MCF 10A (cell line): ENCODE measurements at regions not wholly inside any gene's neighbourhood (a gene's known extent, or its start where the extent isn't known, plus 50 kb on each side); places are given as distances from the start of the nearest gene placed in this dataset.

Experiments
- BruUV-seq: library from RNA; stranded (reverse); fragments of 400-500 nt; replicated peaks from 2 replicates; lab custom pipeline; 2021; lab: Mats Ljungman, UMichigan
- CTCF ChIA-PET: fragments of 300-600 bp; sonication (Branson Sonifier 250); formaldehyde crosslinking; extraction: SDS; loops from one replicate; lab custom pipeline; 2021; ENCODE audit warnings: antibody characterized with exemption, inconsistent platforms; lab: Yijun Ruan, JAX
- POLR2A ChIA-PET: fragments of 300-600, 350-650 bp; sonication (Branson Sonifier 250); formaldehyde crosslinking; extraction: SDS; loops from one replicate; lab custom pipeline; 2020; ENCODE audit warnings: antibody characterized with exemption, inconsistent platforms; lab: Yijun Ruan, JAX
- DNase-seq: peaks from one replicate; pipeline ENCODE4 v3.0.0-alpha.2; 2018; ENCODE audit not compliant: unreplicated experiment
- H3K27ac Mint-ChIP-seq: one replicate; pipeline ENCODE4 v1.8.0; 2022; ENCODE audit warnings: mild to moderate bottlenecking, low read depth, mixed read lengths; ENCODE audit not compliant: unreplicated experiment
- H3K27me3 Mint-ChIP-seq: one replicate; pipeline ENCODE4 v1.8.0; 2022; ENCODE audit warnings: mixed read lengths; ENCODE audit not compliant: insufficient read depth, unreplicated experiment
- H3K36me3 Mint-ChIP-seq: one replicate; pipeline ENCODE4 v1.8.0; 2022; ENCODE audit warnings: mild to moderate bottlenecking, moderate library complexity, mixed read lengths; ENCODE audit not compliant: insufficient read depth, unreplicated experiment
- H3K4me1 Mint-ChIP-seq: one replicate; pipeline ENCODE4 v1.8.0; 2022; ENCODE audit warnings: mixed read lengths; ENCODE audit not compliant: insufficient read depth, unreplicated experiment
- H3K4me3 Mint-ChIP-seq: one replicate; pipeline ENCODE4 v1.8.0; 2022; ENCODE audit warnings: mild to moderate bottlenecking, moderate library complexity, mixed read lengths; ENCODE audit not compliant: unreplicated experiment
- H3K9me3 Mint-ChIP-seq: one replicate; pipeline ENCODE4 v1.8.0; 2022; ENCODE audit warnings: mixed read lengths; ENCODE audit not compliant: unreplicated experiment
- CTCF ChIP-seq: fragments of 200-600 bp; IDR thresholded peaks from one replicate; pipeline ENCODE4 v1.8.0; 2022; ENCODE audit warnings: antibody characterized with exemption, mild to moderate bottlenecking; ENCODE audit not compliant: unreplicated experiment
- intact Hi-C: fragments of 100-400 bp; cut with micrococcal nuclease; formaldehyde crosslinking; loops from 2 replicates; pipeline ENCODE4 v1.14.1; 2022

GRCh38 chr22:44624689-44625420, 77.1 kb upstream of the PRR5 start:
- TF ChIP-seq CTCF = no peak
- Mint-ChIP-seq H3K4me3 (no peak overlapping the region), H3K36me3 (no peaks in the 10 kb centered on the region), H3K9me3 (no peaks in the 10 kb centered on the region), H3K4me1 (no peaks in the 10 kb centered on the region), H3K27ac (no peak overlapping the region), H3K27me3 (peaks cover 26% of the 10 kb centered on the region)
- POLR2A ChIA-PET = no interaction called here
- CTCF ChIA-PET = interaction anchor here (0.5 to 6.5 kb wide), 12 partner anchors 10 to 638 kb away, joined by 3 to 92 read pairs (median 3); no protein-coding TSS in a partner anchor
- BruUV-seq = no TSS peak
- intact Hi-C loops = loop anchor here (5.0 to 10.0 kb wide), 2 partner anchors 743 to 800 kb away; no protein-coding TSS in a partner anchor
- no peak for DNase-seq

GRCh38 chr22:44623771-44624510, 78.1 kb upstream of the PRR5 start:
- peaks cover 17% of the 10 kb centered on the region for H3K27me3 Mint-ChIP-seq
- no peak overlapping the region for H3K27ac Mint-ChIP-seq
- ChIA-PET POLR2A (no interaction called here), CTCF (interaction anchor here (0.6 to 6.5 kb wide), 4 partner anchors 64 to 641 kb away, joined by 3 to 92 read pairs (median 38); no protein-coding TSS in a partner anchor)
- no peaks in the 10 kb centered on the region for H3K4me1 Mint-ChIP-seq
- no peaks in the 10 kb centered on the region for H3K36me3 Mint-ChIP-seq
- intact Hi-C loops = loop anchor here (10.0 kb wide), 1 partner anchor 799 kb away; no protein-coding TSS in a partner anchor
- DNase-seq = peak; percentile 59
- no TSS peak for BruUV-seq
- H3K4me3 Mint-ChIP-seq = no peak overlapping the region
- peak; percentile 45 for TF ChIP-seq CTCF
- no peaks in the 10 kb centered on the region for H3K9me3 Mint-ChIP-seq

- no peak for DNase-seq
- intact Hi-C loops = loop anchor here (10.0 kb wide), 1 partner anchor 798 kb away; no protein-coding TSS in a partner anchor
- no TSS peak for BruUV-seq
- no peaks in the 10 kb centered on the region for H3K9me3 Mint-ChIP-seq
- H3K27ac Mint-ChIP-seq = no peak overlapping the region
- H3K27me3 Mint-ChIP-seq = peaks cover 12% of the 10 kb centered on the region
- no peak for TF ChIP-seq CTCF
- H3K4me3 Mint-ChIP-seq = no peak overlapping the region
- H3K36me3 Mint-ChIP-seq = no peaks in the 10 kb centered on the region
- ChIA-PET POLR2A (no interaction called here), CTCF (interaction anchor here (6.0 to 6.5 kb wide), 2 partner anchors 538 to 630 kb away, joined by 72 to 92 read pairs; no protein-coding TSS in a partner anchor)
- no peaks in the 10 kb centered on the region for H3K4me1 Mint-ChIP-seq
Observed at GRCh38 chr22:44622679-44623078, 79.3 kb upstream of the PRR5 start.

- Mint-ChIP-seq H3K4me3 (no peak overlapping the region), H3K27me3 (peaks cover 12% of the 10 kb centered on the region), H3K27ac (no peak overlapping the region), H3K9me3 (no peaks in the 10 kb centered on the region), H3K4me1 (no peaks in the 10 kb centered on the region), H3K36me3 (no peaks in the 10 kb centered on the region)
- CTCF ChIA-PET = interaction anchor here (6.5 kb wide), 1 partner anchor 629 kb away, joined by 92 read pairs; no protein-coding TSS in a partner anchor
- POLR2A ChIA-PET = no interaction called here
- TF ChIP-seq CTCF = no peak
- intact Hi-C loops = loop anchor here (10.0 kb wide), 1 partner anchor 797 kb away; no protein-coding TSS in a partner anchor
- BruUV-seq = no TSS peak
- DNase-seq = no peak
Observed at GRCh38 chr22:44622147-44622427, 79.9 kb upstream of the PRR5 start.
